GM23338 (cell line): ENCODE measurements at regions not wholly inside any gene's neighbourhood (a gene's known extent, or its start where the extent isn't known, plus 50 kb on each side); places are given as distances from the start of the nearest gene placed in this dataset.

Experiments used
- CREB1 ChIP-seq: fragments of 250-450 bp; sonication (Bioruptor Pico); IDR thresholded peaks from 2 replicates; pipeline ENCODE4 v1.5.0; 2020; ENCODE audit warnings: low read depth, mild to moderate bottlenecking, moderate library complexity
- EZH2 ChIP-seq: fragments of 200-600 bp; sonication (generic); IDR thresholded peaks from one replicate; pipeline ENCODE4 v1.8.0; 2017; ENCODE audit warnings: antibody characterized with exemption, mild to moderate bottlenecking, low read depth; ENCODE audit not compliant: unreplicated experiment
- EZH2phosphoT487 ChIP-seq: fragments of 200-600 bp; sonication (generic); IDR thresholded peaks from one replicate; pipeline ENCODE4 v1.8.1; 2018; ENCODE audit warnings: antibody characterized with exemption; ENCODE audit not compliant: unreplicated experiment
- JUNB ChIP-seq: IDR thresholded peaks from one replicate; pipeline ENCODE4 v1.6.1; 2016; ENCODE audit warnings: antibody characterized with exemption; ENCODE audit not compliant: unreplicated experiment
- NANOG ChIP-seq: IDR thresholded peaks from 2 replicates; pipeline ENCODE4 v1.6.1; 2016; ENCODE audit warnings: antibody characterized with exemption, borderline replicate concordance
- POLR2AphosphoS5 ChIP-seq: IDR thresholded peaks from 2 replicates; pipeline ENCODE4 v1.6.1; 2016; ENCODE audit warnings: antibody characterized with exemption, low read depth
- STAT1 ChIP-seq: IDR thresholded peaks from one replicate; pipeline ENCODE4 v1.6.1; 2016; ENCODE audit warnings: antibody characterized with exemption; ENCODE audit not compliant: unreplicated experiment
- ZNF114 ChIP-seq: fragments of 250-450 bp; sonication (Bioruptor Pico); IDR thresholded peaks from 2 replicates; pipeline ENCODE4 v1.5.0; 2020; ENCODE audit warnings: mild to moderate bottlenecking, moderate library complexity
- ZNF331 ChIP-seq: fragments of 250-450 bp; sonication (Bioruptor Pico); IDR thresholded peaks from 2 replicates; pipeline ENCODE4 v1.5.0; 2020; ENCODE audit warnings: low read depth, mild to moderate bottlenecking, moderate library complexity
- TF ChIP-seq, protein P1 (sequence below), 2 experiments: fragments of 200-600 bp in 1 of 2; sonication (generic) in 1 of 2; conservative IDR thresholded peaks; 2 replicates each; pipeline versions ENCODE4 v1.5.1 to v1.6.1; 2016 to 2017; ENCODE audit warnings: antibody characterized with exemption in 2 of 2, low read depth in 2 of 2, mild to moderate bottlenecking in 2 of 2, moderate library complexity in 1 of 2
- TF ChIP-seq, protein P2 (sequence below): IDR thresholded peaks from one replicate; pipeline ENCODE4 v1.6.1; 2018; ENCODE audit warnings: antibody characterized with exemption; ENCODE audit not compliant: unreplicated experiment
- TF ChIP-seq, protein P3 (sequence below): IDR thresholded peaks from 2 replicates; pipeline ENCODE4 v1.6.1; 2016; ENCODE audit warnings: antibody characterized with exemption

DNA sequence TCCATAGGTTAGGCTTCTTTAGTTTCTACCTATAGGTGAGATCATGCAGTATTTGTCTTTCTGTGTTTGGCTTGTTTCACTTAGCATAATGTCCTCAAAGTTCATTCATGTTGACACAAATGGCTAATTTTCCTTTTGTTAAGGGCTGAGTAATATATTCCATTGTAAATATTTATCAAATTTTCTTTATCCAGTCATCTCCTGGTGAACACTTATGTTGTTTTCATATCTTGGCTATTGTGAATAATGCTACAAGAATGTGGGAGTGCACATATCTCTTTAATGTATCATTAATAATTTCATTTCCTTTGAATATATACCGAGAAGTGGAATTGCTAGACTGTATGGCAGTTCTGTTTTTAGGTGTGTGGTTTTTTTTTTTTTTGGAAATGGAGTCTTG, 250.9 kb upstream of the SEMA6D start:
- TF ChIP-seq, protein P1, sequence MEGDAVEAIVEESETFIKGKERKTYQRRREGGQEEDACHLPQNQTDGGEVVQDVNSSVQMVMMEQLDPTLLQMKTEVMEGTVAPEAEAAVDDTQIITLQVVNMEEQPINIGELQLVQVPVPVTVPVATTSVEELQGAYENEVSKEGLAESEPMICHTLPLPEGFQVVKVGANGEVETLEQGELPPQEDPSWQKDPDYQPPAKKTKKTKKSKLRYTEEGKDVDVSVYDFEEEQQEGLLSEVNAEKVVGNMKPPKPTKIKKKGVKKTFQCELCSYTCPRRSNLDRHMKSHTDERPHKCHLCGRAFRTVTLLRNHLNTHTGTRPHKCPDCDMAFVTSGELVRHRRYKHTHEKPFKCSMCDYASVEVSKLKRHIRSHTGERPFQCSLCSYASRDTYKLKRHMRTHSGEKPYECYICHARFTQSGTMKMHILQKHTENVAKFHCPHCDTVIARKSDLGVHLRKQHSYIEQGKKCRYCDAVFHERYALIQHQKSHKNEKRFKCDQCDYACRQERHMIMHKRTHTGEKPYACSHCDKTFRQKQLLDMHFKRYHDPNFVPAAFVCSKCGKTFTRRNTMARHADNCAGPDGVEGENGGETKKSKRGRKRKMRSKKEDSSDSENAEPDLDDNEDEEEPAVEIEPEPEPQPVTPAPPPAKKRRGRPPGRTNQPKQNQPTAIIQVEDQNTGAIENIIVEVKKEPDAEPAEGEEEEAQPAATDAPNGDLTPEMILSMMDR (conservative IDR thresholded peaks at IDR 0.05; ENCODE audit: low read depth in 2 of 2) = no peak
- TF ChIP-seq EZH2 (no peak), POLR2AphosphoS5 (no peak), EZH2phosphoT487 (no peak), CREB1 (CRISPR knock-in tag) (no peak), STAT1 (no peak), NANOG (no peak), ZNF331 (CRISPR knock-in tag) (no peak), ZNF114 (CRISPR knock-in tag) (no peak), JUNB (no peak)
- TF ChIP-seq, protein P2, sequence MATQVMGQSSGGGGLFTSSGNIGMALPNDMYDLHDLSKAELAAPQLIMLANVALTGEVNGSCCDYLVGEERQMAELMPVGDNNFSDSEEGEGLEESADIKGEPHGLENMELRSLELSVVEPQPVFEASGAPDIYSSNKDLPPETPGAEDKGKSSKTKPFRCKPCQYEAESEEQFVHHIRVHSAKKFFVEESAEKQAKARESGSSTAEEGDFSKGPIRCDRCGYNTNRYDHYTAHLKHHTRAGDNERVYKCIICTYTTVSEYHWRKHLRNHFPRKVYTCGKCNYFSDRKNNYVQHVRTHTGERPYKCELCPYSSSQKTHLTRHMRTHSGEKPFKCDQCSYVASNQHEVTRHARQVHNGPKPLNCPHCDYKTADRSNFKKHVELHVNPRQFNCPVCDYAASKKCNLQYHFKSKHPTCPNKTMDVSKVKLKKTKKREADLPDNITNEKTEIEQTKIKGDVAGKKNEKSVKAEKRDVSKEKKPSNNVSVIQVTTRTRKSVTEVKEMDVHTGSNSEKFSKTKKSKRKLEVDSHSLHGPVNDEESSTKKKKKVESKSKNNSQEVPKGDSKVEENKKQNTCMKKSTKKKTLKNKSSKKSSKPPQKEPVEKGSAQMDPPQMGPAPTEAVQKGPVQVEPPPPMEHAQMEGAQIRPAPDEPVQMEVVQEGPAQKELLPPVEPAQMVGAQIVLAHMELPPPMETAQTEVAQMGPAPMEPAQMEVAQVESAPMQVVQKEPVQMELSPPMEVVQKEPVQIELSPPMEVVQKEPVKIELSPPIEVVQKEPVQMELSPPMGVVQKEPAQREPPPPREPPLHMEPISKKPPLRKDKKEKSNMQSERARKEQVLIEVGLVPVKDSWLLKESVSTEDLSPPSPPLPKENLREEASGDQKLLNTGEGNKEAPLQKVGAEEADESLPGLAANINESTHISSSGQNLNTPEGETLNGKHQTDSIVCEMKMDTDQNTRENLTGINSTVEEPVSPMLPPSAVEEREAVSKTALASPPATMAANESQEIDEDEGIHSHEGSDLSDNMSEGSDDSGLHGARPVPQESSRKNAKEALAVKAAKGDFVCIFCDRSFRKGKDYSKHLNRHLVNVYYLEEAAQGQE = no peak
- TF ChIP-seq, protein P3, sequence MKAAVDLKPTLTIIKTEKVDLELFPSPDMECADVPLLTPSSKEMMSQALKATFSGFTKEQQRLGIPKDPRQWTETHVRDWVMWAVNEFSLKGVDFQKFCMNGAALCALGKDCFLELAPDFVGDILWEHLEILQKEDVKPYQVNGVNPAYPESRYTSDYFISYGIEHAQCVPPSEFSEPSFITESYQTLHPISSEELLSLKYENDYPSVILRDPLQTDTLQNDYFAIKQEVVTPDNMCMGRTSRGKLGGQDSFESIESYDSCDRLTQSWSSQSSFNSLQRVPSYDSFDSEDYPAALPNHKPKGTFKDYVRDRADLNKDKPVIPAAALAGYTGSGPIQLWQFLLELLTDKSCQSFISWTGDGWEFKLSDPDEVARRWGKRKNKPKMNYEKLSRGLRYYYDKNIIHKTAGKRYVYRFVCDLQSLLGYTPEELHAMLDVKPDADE = no peak
